EH (cell line): ENCODE measurements at regions not wholly inside any gene's neighbourhood (a gene's known extent, or its start where the extent isn't known, plus 50 kb on each side); places are given as distances from the start of the nearest gene placed in this dataset.
"Not testable (repeated sequence)": the region's sequence is repeated elsewhere in the genome, so short reads cannot be mapped to it uniquely, and the experiment has no call there.

Experiments used
- DNase-seq: peaks from one replicate; pipeline ENCODE4 v3.0.0-alpha.2; 2015; ENCODE audit warnings: low read depth

- no peak for DNase-seq
These were observed 905.0 kb downstream of the RAB28 start for GRCh38 chr4:12579172-12579571.

DNA sequence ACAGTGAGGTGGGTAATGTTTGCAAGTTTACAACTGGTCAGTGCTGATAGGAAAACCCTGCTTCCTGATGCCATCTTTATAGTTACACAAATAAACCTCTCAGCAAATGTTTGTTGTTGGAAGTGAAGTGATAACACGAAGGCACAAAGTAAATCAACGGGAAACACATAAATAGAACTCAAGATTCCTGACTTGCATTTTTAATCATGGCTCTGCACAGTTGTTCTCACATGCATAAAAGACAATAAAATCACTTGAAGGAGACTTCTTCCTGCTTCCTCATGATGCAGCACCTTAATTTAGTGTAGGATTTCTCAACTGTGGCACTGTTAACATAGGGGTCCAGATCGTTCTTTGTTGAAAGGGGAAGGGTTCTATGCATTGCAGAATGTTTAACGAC is 907.7 kb downstream of the RAB28 start:
- no peak for DNase-seq

GRCh38 chr4:12573716-12574115 is 910.4 kb downstream of the RAB28 start:
- DNase-seq, result no peak

DNA sequence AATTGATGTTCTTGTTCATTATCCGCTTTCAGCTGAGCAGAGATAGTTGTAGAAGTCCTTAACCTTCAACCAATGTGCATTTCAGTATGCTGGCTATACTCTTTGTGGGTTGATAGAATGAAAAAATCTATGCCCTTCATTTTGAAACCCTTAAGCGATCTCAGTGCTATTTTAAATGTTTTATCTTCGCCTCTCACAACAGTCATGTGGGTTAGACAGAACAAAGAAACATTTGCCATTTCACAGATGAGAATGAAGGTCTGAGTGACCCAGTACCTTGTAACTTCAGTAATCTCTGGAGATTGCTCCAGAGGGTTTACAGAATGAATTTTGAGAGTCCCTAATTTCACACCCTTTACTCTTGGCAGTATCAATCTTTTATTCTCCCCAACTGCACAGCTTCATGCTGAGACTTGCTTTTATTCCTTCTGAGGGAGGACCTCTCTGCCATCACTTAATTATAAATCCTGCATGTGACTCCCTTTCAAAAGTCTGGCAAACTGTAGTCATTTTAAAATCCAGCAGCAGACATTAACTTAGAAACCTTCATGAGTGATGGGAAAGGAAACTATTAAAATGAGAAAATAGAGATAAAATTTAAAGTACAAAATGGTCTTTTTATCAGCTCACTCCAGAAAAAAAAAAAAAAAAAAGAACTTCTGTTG is 921.5 kb downstream of the RAB28 start:
- DNase-seq, result no peak

DNA sequence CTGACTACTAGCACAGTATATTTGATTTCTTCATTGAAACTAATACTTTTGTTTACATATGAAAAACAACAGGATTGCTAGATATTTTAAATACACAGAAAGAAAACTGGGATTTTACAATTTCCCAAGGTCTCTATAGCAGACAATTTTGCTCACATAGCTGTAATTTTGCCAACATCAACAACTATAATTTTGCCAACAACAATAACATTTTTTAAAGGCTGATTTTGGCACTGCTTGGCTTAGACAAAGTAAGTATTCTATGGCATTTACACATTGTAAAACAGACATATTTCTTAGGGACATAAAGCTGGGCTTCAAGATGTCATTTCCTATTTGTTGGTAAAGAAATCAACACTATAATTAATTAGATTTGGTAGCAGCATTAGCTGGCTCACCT is 922.1 kb downstream of the RAB28 start:
- no peak for DNase-seq

GRCh38 chr4:12555011-12555410 is 929.1 kb downstream of the RAB28 start:
- no peak for DNase-seq

DNA sequence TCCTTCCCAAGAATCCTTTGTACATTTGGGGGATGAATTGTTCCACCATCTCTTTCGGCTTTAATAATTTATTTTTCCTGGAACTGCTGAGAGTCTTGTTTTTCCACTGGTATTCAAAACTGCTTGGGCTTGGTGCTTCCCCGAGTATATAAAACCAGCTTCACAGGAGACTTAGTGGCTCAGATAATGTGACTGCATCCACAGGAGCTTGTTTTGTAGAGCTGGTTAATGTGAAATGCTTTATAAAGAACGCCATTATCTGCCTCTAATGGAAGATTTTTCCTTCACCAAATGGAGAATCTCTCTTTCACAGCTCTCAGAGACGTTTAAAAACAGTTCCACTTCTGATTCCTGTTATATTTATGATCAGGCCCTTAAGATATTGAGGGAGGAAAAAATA is 935.5 kb downstream of the RAB28 start:
- no peak for DNase-seq

DNA sequence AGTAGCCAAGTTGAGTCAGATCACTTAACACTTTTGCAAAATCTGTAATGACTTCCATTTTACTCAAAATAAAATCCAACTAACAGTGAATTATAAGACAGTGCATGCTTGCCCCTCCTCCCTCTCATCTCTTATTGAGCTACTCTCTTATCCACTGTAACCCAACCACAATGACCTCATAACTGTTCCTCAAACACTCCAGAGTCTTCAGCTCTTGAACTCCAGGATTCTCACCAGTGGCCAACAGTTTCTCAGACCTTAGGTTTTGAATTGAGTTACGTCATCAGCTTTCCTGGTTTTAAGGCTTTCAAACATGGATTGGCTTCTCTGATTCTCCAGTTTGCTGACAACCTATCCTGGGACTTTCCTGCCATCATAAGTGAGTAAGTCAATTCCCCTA is 938.3 kb downstream of the RAB28 start:
- DNase-seq, result no peak

- no peak for DNase-seq
These were observed 946.0 kb downstream of the RAB28 start for GRCh38 chr4:12538162-12538561.

DNA sequence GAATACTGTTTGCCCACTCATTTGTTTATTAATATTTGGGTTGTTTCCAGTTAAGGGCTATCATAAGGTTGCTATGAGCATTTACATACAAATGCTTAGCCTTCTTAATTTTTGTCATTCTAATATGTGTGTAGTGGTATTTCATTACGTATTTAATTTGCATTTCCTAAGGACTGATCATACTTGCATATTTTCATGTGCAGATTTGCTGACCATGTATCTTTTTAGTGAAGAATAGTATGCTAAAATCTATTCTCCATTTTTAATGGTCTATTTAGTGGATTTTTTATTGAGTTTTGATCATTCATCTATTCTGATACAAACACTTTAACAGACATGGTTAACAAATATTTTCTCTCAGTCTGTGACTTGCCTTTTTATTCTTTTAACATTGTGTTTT is 949.5 kb downstream of the RAB28 start:
- DNase-seq, result no peak

- no peak for DNase-seq
These were observed 964.7 kb downstream of the RAB28 start for GRCh38 chr4:12519426-12519825.

DNA sequence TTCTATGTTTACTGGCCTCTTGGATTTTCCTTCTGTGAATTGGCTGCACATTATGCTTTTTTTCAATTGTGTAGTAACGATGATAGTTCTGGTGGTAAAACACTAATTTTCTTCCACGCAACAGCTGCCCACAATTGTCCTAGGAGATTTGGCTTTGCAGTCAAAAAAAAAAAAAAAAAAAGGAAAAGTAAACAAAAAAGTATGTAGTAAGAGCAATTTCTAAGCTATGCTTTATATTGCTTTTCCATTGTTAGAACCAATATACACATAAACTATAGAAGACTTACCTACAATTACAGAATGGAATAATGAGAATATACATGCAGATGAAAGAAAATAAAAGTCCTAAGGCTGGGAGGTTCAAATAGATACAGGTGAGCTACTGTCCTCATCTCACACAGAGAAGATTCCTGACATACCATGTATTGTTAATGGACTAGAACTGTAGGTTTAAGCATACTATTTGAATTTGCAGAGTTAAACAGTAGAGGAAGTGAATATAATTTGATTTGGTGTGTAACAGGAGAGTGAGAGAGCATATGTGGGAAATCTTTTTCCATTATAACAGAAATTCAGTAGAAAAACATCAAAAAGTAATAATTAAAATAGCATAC is 976.2 kb downstream of the RAB28 start:
- no peak for DNase-seq

DNA sequence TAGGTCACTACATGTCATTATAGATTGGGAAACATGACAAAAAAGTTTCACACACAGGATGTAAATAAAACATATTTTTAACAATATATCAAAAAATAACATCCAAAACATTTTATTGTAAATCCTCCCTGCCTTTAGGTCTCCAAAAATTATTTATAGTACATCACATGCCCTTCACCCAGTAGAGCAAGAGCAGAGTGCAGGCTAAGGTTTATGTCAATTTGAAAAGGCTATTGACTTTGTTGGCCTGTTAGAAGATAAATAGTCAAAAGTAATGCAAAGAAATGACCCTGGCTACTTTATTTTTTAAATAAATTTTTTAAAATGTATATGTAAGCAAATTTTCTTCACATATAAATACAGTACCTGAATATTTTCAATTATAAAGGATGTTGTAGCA is 983.7 kb downstream of the RAB28 start:
- no peak for DNase-seq

DNA sequence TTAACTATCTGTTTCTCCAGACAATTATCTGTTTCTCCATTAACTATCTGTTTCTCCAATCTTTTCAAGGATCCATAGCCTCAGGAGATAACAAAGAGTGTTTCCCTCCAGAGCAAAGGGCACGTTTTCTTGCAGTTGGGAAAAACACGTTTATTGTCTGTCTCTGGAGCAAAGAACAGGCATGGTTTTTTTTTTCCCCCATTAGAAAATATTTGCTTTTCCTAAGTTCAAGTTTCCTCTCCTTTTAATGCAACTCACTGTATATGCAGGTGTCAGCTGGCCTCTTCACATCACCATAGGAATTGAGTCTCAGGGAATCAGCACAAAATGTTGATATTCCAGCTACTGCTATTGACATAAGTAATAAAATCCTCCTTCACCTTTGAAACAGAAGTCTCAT is 984.4 kb downstream of the RAB28 start:
- no peak for DNase-seq

DNA sequence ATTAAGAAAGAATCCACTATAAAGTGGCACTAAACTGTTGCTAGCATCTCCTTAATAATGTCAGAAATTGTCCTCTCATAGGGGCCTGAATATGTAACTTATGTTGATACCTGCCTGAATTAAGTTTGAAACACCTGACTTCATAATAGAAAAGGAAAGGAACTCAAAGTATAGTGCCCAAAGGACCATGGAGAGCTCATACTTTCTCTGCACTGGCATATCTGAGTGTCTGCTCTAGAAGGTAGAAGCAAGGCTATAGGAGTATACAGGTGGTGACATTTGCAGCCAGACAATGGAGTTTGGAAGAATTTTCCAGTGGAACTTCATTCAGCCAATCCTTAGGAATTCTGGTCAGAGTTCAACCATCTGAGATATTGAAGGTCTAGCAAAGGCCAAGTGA is 988.9 kb downstream of the RAB28 start:
- DNase-seq, result no peak

- no peak for DNase-seq
These were observed 991.3 kb downstream of the RAB28 start for GRCh38 chr4:12492730-12493393.

- no peak for DNase-seq
These were observed 995.5 kb downstream of the RAB28 start for GRCh38 chr4:12488672-12489071.

DNA sequence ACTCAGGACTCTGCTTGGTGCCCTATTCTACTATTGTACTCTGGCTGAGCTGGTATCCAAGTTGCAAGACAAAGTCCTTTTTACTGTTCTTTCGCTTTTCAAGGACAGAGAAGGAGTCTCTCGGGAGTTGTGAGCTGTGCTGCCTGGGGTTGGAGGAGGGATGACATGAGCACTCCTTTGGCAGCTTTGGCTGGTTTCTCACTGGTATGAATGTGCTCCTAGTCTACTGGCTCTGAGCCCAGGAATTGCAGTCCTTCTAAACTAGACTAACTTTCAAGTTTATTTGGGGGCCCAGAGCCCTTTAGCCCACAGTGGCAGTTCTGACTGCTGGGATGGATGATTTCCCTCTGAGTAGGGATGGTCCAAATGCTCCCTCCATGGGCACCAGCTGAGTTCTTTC is 997.1 kb downstream of the RAB28 start:
- DNase-seq, result no peak

DNA sequence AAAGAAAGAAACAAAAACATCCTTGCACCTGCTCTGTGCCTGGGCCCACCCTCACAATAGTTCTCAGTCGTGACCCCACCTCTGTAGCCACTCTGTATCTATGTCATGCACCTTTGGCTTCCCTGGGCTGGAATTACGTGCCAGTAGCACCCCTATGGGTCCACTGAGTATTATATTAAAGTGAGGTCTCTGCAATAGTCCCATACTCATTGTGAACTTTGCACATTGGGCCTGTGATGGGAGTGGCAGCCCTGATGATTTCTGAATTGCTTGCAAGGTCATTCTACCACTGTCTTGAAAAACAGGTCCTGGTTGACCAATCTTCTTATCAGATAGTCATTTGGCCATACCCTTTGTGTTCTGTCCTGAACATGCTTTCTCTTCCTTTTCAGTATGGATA is 1012.1 kb downstream of the RAB28 start:
- no peak for DNase-seq

GRCh38 chr4:12471193-12471592 is 1012.9 kb downstream of the RAB28 start:
- no peak for DNase-seq

GRCh38 chr4:12461576-12461975 is 1022.6 kb downstream of the RAB28 start:
- not testable (repeated sequence) for DNase-seq

DNA sequence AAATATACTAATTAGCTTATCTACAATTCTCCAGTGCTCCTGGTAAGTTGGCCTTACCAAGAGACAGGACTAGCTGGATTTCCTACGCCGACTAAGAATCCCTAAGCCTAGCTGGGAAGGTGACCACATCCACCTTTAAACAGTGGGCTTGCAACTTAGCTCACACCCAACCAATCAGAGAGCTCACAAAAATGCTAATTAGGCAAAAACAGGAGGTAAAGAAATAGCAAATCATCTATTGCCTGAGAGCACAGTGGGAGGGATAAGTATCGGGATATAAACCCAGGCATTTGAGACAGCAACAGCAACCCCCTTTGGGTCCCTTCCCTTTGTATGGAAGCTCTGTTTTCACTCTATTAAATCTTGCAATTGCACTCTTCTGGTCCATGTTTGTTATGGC is 1025.0 kb downstream of the RAB28 start:
- DNase-seq, result no peak

DNA sequence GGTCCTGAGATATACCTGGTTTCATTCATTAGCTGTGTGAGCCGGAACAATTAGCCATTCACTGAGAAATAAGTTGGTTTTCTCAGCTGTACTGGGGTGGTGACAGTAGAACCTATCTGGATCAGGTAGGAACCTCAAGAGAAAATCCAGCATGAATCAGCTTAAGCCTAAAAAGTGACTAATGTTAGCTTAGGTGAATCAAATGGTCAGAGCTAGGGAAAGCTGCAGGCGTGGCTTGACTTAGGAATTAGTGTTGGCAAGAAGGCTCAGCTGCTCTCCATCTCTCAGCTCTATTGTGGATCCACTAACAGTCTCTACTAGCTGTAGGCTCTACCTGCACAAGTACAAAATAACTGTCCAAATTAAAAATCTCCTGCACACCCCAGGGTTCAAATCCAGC is 1025.5 kb downstream of the RAB28 start:
- DNase-seq, result no peak

DNA sequence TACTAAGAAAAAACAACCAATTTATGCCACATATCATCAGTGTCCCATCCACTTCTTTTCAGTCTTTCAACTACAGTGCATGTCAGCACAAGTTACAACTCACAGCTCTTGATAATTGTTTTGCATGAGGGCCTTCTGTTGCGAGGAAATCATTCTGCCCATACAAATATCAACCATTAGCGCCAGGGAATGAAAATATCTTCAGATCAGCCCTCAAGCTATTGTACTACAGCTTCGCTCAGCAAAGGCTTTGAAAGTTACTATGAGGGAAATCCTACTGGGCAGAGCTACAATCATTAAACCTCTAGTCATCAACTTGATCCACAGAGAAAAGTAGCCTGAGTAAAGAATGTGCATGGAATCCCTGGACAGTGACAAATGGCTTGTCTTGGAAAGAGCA is 1023.6 kb upstream of the HS3ST1 start:
- no peak for DNase-seq
